ENCODE measurements at regions not wholly inside any gene's neighbourhood (a gene's known extent, or its start where the extent isn't known, plus 50 kb on each side); places are given as distances from the start of the nearest gene placed in this dataset.

GRCh38 chr3:161555320-161555719, 58.7 kb downstream of the OTOL1 start:
- H3K9me3 ChIP-seq = no peaks in the 10 kb centered on the region
- H3K4me1 ChIP-seq = no peaks in the 10 kb centered on the region
- no peak overlapping the region for H3K4me3 ChIP-seq
- no peak overlapping the region for H3K27ac ChIP-seq
- no peaks in the 10 kb centered on the region for H3K36me3 ChIP-seq
- WGBS (ENCODE audit: insufficient coverage, low coverage, low lambda C conversion rate, missing lambda C conversion rate) = 49% methylated on average over 3 of the region's 3 CpGs
- ATAC-seq (no peak), DNase-seq (no peak)
- no peaks in the 10 kb centered on the region for H3K27me3 ChIP-seq
- TF ChIP-seq CTCF (IDR thresholded peaks at IDR 0.05) (no peak), POLR2A (IDR thresholded peaks at IDR 0.05) (no peak)
- intact Hi-C loops (cut with DNase I) = no loop called here

DNA sequence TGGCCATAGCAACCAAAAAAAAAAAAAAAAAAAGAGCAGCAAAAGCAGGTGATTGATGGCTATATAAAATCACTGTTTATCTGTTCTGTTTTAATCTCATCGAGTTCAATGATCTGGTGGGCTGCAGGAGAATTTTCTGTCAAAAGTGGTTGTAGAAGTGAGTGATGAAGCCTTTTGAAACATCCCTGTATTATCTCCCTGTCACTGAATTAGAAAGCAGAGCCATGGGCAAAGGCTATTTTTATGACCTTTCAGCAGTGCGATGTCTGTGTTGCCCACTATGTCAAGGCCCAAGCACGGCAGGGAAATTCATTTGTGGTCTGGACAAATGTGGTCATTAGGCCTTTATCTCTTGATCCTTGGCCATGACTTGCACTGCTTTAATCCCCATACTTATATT, 59.9 kb downstream of the OTOL1 start:
- H3K27ac ChIP-seq = no peak overlapping the region
- DNase-seq = no peak
- H3K4me3 ChIP-seq = no peak overlapping the region
- intact Hi-C loops (cut with DNase I) = no loop called here
- no peaks in the 10 kb centered on the region for H3K36me3 ChIP-seq
- TF ChIP-seq POLR2A (IDR thresholded peaks at IDR 0.05) (no peak), CTCF (IDR thresholded peaks at IDR 0.05) (no peak)
- ATAC-seq = no peak
- H3K9me3 ChIP-seq = no peaks in the 10 kb centered on the region
- 30% methylated on average over 2 of the region's 3 CpGs for WGBS (ENCODE audit: insufficient coverage, low coverage, low lambda C conversion rate, missing lambda C conversion rate)
- no peaks in the 10 kb centered on the region for H3K27me3 ChIP-seq
- H3K4me1 ChIP-seq = no peaks in the 10 kb centered on the region

DNA sequence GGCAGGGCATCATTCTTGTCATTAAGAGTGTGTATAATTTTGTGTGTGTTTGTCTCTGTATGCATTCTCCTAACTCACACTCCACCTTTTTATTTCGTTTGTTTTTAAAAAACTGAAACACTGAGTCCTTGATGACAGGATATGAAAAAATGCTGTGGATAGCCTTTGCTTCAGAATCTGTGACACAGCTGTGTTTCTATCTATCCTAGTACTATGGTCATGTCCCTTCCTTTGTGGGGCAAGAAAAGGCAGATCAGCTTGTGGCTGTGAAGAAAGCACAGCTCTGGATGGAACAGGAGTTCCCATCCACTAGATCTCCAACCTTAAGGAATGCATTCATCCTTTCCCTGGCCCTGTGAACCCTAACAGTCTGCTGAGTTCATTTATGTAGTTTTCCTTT, 60.3 kb downstream of the OTOL1 start:
- Histone ChIP-seq H3K36me3 (no peaks in the 10 kb centered on the region), H3K27me3 (no peaks in the 10 kb centered on the region), H3K4me3 (no peak overlapping the region), H3K27ac (no peak overlapping the region), H3K4me1 (no peaks in the 10 kb centered on the region), H3K9me3 (no peaks in the 10 kb centered on the region)
- TF ChIP-seq POLR2A (IDR thresholded peaks at IDR 0.05) = no peak
- no peak for TF ChIP-seq CTCF (IDR thresholded peaks at IDR 0.05)
- ATAC-seq (no peak), DNase-seq (no peak)
- WGBS (ENCODE audit: insufficient coverage, low coverage, low lambda C conversion rate, missing lambda C conversion rate) = 0% methylated on average over 1 of the region's 1 CpG
- intact Hi-C loops (cut with DNase I) = no loop called here

DNA sequence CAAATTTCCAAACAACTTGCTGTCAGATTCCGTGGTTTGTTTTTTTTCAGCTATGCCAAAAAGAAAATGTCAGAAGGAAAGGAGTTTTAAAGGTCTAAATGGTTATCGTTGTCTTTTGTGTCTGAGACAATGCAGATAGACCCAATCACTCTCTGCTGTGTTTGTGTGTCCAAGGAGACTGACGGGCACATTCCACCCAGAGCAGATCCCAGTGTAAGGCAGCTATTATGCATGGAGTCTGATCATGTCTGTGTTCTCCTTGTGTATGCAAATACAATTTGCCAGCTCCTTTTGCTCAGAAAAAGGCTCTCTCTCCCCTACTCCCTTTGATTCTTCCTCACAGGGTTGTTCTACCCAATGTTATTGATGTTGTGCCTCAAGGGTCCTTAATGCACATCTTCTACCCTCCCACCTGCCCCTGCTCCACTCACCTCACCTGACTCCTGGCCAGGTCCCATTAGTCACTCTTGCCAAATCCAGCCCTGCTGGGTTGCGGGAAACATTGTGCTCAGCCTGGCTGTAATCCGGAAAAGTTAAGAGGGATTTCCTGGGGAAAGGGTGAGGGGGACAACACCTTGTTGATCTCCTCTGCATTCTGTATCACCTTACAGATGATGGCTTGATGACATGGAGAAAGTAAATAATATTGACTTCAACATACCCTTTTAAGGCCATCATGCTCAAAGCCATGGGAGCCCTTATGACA, 61.0 kb downstream of the OTOL1 start:
- DNase-seq (no peak), ATAC-seq (no peak)
- no peaks in the 10 kb centered on the region for H3K4me1 ChIP-seq
- intact Hi-C loops (cut with DNase I) = no loop called here
- no peak overlapping the region for H3K27ac ChIP-seq
- H3K4me3 ChIP-seq = no peak overlapping the region
- no peaks in the 10 kb centered on the region for H3K36me3 ChIP-seq
- no peak for TF ChIP-seq CTCF (IDR thresholded peaks at IDR 0.05)
- TF ChIP-seq POLR2A (IDR thresholded peaks at IDR 0.05) = no peak
- H3K27me3 ChIP-seq = no peaks in the 10 kb centered on the region
- 54% methylated on average over 5 of the region's 5 CpGs for WGBS (ENCODE audit: insufficient coverage, low coverage, low lambda C conversion rate, missing lambda C conversion rate)
- H3K9me3 ChIP-seq = no peaks in the 10 kb centered on the region
